HuH-7.5 (cell line): ENCODE measurements at regions not wholly inside any gene's neighbourhood (a gene's known extent, or its start where the extent isn't known, plus 50 kb on each side); places are given as distances from the start of the nearest gene placed in this dataset.
"Not testable (repeated sequence)": the region's sequence is repeated elsewhere in the genome, so short reads cannot be mapped to it uniquely, and the experiment has no call there.

Source experiments
- DNase-seq: peaks from one replicate; pipeline ENCODE4 v3.0.0; 2011; ENCODE audit warnings: low spot score

DNA sequence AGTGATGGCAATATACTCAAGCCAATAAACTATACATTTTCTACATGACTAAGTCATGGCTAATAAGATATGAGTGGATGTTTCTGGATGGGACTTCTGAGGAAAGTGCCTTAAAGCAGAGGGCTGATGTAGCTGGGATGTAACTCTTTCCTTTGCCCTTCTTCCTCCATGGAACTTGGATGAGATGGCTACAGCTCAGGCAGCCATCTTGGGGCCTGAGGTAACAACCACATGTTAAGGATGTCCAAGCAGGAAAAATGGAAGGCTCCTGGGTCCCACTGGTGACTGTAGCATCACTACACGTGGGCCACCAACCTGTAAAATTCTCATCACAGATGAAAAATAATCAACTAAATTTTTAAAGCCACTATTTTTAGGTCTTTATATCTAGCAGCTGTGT lies 54.4 kb upstream of the GRIP1 start:
- no peak for DNase-seq

DNA sequence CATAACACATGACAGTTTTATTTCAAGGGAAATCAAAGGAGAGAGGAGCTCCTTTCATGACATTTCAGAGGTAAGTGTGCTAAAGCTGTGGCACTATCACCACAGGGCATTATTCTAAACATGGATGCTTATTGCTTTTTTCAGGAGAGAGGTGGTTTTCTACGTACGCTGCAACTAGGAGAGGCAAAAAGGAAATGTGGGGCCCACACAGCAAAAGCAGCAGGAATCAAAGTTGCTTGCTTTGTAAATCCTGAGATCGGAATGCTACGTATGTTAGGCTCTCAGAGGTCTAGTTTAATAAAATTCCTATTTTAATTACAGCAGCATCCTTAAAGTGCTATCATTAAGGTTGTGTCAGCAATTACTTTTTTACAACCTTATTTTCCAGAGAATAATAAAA lies 55.0 kb upstream of the GRIP1 start:
- no peak for DNase-seq

DNA sequence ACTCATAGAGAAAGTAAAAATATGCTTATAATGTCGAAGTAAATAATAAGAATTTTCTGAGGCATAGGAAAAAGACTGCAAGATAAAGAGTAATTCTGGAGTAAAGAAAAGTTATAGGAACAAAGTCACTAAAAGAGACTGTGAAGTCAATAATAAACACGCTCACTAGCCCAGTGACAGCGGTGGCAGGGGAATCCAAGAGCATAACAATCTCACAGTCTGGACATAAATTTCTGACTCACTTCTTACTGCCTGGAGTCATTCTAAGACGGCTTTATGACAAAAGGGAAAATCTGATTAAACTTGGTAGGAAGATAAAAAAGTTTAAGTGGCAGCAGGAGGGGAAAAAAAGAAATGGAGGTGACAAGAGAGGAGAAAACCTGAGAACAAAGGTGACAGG lies 56.4 kb upstream of the GRIP1 start:
- DNase-seq: no peak

DNA sequence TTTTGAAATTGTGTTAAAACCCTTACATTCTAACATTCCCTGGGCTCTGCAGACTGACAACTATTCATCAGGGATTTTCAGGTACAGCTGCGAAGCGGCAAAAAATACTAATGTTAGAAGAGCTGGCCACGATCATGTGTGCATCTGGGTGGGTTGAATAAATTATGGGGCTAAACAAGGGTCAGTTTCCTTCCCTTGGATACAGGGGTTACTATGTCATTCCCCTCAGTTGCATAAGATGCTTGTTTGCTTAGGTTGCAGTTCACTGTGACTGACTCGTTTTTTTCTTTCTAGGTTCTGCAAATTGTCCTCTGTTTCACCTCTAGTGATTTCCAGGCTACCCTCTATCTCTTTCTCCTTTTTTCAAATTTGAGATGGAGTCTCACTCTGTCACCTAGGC lies 58.1 kb upstream of the GRIP1 start:
- DNase-seq: no peak

DNA sequence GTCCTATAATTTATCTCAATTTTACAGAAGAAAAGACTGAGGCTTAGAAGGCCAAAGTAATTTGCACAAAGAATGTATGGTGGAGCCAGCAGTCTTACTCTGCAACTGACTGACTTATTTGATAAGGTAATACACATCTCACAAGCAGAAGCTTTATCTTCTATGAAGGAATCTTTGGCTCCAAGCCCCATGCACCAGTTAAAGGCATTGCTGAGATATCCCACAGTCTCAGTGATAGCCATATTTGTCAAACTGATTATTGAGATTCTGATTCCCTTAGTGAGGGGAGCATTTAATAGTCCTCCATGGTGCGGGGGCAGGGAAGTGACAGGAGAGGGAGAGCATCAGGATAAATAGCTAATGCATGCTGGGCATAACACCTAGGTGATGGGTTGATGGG lies 60.4 kb upstream of the GRIP1 start:
- no peak for DNase-seq

DNA sequence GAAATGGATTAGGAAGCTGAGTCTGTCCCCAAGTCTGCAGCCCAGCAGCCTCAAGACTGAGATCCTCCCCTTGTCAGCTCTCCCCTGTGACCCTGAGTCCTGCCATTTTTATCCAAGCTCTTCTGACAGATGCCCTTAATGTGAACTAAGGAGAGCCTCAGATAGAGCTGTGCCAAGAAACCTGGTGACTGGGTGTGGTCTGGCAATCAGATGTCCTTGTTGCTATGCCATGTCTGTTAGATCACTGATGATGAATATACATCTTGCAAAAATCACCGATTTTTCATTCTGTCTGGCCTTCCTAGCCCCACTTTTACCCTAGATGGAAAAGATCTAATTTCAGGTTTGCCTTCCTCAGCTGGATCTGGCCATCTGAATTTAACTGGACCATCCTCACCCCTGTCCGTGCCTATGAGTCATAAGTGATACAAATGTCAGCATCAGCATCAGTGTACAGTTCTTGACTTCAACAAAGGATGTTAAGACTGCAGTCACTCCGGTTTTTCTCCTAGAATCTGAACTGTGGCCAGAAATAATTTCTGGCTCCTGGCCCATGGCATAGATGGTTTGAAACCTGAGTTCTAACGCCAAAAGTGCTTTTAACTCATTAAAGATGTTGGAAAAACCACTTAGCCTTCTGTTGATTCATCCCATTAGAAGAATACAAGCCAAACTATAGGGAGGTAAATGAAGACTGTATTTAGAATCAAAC lies 61.2 kb upstream of the GRIP1 start:
- DNase-seq: no peak

DNA sequence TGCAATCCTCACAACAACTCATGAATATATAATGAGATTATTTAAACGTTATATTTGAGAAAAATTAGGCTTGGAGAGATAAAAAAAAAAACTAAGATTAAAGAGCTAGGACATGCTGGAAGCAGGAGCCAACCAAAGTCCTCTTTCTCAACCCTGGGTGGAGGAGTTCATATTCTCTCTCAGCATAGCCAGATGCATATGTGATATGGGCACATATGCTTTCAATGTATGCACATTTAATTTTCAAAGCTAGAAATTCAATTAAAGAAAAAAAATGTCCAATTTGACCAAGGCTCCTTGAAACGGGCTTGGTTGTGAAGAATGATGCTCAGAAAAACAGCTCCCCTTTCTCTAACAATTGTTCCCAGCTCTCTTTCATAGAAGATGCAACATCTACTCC lies 61.9 kb upstream of the GRIP1 start:
- no peak for DNase-seq

DNA sequence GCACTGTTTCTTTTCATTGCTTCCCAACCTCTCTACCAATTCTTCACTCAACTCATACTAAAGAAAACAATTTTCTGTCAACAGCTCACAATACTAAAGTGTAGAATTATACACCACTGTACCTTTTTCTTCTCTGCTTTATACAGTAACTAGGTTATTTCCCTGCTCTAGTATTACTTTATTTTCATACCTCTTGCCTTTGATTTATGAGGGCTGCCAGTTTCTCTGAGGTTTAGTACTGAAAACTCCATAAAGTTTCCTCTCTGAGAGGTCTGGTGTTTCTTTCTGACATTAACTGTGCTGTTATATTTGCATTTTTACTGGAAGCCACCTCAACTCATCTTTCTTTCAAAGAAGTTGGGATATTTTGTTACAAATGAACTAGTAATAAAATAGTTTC lies 63.0 kb upstream of the GRIP1 start:
- DNase-seq: no peak

DNA sequence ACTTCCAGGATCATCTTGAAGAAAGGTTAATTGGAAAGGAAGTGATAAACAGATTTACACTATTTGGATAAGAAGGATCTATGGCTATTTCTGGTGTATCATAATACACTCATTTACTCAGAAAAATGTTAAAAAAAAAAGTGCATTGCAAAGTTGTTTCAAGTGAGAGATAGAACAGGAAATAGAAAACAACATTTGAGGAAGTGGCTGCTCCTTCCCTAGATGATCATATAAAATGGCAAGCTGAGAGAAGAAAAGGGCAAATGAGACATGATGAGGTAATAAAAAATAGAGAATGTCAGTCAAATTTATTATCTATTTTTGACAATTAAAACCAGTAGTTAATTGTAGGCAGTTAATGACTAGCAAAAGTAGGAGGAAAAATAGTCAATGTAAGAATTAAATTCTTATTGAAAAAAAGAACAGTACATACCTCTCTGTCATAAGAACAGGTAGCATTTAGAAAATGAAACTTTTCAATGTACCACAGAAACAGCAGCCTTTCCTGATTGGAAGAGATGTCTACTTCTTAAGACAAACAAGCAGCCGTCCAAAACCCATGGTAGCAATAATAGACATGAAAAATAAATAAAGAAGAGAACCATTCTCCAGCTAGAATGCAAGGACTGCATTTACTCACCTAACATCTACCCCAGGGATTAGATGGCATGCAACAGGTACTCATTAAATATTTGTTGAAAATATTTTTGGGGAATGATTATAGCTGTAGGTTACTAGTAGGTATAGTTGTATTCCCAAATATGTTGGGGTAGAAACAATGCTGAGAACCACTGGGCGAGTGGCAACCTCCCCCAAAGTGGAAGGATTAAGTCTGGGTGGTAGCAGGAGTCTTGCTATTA lies 63.9 kb upstream of the GRIP1 start:
- no peak for DNase-seq

DNA sequence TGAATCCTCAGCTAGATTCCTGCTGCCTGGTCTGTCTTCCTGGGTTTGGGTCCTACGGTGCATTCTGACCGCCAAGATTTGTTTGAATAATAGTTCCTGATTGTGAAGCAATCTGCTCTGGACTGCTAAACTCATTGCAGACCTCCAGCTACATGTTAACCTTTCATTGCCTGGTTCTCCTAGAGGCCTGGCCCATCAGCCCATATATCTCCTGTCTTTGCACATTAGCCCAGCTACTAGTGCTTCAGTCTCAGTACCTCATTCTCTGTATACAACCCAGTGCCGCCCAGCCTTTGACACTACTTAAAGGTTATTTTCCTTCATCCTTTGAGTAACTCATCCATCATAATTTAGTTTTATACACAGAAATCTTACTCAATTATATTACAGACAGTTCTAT lies 65.6 kb upstream of the GRIP1 start:
- DNase-seq: no peak

DNA sequence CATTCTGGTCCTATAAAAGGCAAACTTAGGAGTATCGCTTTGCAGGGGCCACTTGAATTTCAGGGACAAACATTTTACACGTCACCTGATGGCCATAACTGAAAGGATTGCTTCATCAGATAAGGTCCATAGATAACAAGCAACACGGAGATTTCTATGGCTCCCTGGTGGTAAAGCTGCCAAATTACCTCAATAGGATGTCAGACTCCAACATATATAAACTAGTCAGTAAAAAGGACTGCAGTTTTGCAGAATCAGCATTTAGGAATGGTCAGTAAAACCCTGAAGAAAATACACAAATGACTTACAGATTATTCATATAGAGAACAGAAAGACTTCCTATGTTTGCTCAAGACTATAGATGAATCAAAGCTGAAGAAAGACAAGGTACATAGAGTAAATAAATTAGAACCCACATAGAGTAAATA lies 66.1 kb upstream of the GRIP1 start:
- no peak for DNase-seq

DNA sequence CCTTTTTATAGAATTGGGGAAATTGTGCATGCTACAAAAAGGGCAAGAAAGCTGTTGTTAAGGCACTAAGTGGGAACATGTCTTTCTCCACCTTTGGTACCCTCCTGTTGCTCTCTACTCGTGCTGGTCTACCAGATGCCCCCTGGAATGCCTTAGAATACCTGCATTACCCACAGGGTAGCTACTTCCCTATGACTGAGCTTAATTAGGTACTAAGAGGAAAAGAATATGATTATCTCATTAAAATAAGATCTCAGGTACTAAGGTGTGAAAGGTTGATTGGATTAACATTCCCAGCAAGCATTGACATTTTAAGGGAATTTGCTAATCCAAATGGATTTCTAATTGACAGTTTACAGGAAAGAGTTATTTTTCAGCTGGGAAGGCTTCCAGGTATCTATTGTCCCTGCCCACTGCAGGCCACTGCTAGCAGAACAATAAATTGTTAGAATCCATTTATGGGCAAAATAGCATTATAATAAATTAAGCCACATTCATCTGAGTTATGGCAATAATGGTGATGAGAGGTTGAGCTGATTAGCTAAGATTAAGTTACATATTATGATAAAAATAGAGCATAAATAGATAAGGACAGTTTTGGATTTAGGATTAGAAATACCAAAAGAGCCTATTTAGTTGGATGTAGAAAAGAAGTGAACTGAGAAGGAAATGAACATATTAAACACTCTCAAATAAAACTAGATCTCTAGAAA lies 67.8 kb upstream of the GRIP1 start:
- no peak for DNase-seq

DNA sequence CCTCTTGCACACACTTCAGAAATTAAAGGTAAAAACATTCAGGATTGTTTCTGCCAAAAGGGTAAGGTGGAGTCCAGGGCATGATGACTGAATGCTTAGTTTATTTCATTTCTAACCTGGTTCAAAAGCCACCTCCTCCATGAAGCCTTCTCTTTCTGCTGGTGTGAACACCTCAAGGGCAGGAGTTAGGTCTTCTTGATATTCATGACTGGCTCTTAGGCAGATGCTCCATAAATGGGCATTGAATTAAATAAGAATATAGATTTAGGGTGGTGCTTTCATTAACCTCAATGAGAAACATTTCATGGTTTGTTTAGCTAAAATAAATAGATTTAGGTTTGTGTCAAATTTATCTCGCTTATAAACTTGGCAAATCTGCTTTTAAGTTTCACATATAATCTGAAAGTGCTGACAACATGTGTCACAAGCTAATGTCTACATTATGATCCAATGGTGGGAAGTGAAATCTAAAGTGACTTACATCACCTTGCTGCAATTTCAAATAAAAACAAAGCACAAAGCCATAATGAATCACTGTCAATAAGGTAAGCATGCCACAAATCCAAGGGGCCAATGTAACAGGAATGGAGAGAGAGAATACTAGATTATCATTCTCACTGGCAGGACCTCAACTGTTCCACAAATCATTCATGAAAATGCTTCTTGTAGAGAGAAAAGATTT lies 72.7 kb upstream of the GRIP1 start:
- DNase-seq: no peak

DNA sequence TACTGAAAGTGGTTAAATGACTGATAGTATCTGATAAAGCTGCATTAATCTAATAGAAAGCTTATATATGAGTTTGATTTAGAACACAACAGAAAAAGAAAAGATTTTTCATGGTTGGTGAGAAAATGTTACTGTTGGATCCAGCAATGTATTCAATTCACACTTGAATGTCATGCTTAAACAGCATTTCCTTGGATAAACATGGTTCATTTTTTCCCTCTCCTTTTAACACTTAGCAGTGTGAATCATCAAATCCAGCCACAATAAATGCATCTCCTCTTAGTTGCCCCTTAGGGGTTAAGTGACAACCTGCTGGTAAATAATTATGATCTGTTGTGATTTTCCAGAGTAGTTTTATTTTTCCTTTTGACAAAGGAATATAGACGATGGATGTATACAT lies 74.9 kb upstream of the GRIP1 start:
- DNase-seq: no peak

DNA sequence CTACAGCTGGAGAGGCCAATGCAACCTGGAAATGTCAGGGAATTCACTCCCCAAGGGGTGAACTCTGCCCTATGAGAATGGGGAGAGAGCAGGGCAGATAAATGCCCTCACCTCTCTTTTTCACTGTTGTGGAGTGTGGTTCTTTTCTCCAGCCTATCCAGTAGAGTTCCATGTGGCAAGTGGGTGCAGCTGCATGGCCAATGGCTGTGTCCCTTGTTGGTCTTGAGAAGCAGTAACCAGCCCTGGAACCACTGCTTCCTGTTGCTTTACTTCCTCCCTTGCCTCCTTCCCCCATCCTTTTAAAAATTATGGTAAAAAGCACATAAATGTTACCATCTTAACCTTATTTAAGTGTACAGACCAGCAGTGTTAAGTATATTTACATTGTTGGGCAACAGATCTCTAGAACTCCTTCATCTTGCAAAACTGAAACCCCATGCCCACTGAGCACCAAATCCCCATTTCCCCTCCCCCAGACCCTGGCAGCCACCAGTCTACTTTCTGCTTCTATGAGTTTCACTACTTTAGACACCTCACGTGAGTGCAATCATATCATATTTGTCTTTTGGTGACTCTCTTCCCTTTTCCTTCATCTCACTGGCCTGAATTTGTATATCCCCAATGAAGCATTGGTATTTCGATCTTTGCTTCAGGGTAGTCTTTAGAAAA lies 77.0 kb upstream of the GRIP1 start:
- DNase-seq: no peak

DNA sequence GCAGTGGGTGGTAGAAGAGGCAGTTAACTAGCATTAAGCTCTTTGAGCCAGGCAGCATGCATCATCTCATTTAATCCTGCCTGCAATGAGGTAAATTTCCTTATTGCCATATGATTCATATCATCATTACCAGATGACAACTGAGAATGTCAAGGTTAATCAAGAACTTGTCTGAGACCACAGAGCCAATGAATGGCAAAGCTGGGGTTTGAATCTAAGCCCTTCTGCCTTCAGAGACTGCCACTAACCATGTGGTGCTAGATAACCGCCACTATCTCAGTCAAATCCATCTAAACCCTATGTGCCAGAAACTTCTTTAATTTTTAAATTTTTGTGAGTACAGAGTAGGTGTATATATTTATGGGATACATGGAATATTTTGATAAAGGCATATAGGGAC lies 77.8 kb upstream of the GRIP1 start:
- DNase-seq: no peak

DNA sequence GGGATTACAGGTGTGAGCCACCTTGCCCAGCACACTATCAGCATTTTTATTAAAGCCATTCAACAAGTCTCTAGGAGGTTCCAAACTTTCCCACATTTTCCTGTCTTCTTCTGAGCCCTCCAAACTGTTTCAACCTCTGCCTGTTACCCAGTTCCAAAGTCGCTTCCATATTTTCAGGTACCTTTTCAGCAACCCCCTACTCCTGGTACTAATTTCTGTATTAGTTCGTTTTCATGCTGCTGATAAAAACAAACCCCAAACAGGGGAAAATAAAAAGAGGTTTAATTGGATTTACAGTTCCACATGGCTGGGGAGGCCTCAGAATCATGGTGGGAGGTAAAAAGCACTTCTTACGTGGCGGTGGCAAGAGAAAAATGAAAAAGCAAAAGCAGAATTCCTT lies 81.2 kb upstream of the GRIP1 start:
- not testable (repeated sequence) for DNase-seq

DNA sequence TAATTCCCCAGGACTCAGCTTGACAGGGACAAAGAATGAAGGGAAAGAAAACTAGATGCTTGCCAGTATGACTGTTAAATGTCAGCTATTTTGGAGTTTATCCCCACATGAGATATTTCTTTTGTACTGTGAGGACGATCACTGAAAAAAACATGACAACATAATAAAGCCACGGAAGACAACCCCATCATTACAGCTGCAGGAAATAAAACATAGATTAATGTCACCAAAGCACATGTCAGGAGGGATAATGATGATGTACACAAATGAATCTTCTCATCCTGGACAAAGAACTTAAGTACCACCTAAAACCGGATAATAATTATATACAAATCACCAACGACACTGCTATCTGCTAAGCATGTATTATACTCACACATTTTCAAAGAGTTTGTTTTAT lies 84.6 kb upstream of the GRIP1 start:
- no peak for DNase-seq

DNA sequence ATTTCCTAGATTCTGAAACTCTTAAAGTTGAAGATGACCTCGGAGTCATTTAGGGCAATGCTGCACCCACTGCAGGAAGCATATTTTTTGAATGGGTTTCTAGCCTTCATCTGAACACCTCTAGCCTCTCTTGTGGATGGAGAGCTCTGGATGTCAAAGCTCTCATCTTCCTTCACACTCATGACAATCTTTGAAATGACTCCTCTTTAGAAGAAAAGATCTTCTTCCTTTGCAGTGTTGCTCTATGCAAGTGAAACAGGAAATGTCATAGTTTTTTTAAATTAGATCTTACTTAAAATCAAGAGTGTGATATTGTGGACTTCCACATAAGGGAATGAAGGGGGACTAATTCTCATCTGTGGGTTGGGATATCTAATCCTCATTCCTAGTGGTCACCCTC lies 86.3 kb upstream of the GRIP1 start:
- DNase-seq: no peak

DNA sequence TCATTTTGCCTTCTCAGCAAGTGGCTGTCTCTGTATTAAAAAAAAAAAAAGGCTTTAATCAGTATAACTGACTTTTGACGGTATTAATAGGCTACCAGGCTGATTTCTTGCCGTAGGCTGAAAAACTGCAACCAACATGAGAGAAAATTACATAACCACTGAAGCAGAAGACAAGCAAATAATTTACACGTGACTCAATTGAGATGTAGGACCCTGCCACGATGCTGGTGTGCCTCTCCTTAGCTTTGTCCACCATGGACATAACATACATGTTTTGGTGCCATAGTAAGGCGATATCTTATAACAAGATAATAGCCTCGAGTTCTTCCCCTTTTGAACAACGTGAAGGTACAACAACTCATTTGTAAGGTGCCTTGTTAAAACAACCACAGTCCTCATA lies 88.7 kb upstream of the GRIP1 start:
- DNase-seq: no peak

DNA sequence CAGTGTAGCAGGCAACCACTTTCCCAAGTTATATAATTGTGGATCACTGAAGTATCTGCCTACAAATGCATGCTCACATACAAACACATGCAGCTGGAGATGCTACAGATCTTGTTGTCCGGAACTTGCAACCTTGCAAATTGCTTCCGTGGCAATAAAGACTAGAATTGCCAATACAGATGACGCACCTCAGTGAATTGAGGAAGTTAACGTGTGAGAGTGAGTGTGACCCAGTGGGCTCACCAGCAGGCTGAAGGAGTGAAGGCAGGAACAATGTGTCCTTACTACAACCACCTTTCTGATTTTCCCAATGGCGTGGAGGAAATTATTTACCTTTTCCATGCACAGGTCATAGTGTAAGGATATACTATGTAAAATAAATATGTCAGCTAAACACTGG lies 89.4 kb upstream of the GRIP1 start:
- no peak for DNase-seq

DNA sequence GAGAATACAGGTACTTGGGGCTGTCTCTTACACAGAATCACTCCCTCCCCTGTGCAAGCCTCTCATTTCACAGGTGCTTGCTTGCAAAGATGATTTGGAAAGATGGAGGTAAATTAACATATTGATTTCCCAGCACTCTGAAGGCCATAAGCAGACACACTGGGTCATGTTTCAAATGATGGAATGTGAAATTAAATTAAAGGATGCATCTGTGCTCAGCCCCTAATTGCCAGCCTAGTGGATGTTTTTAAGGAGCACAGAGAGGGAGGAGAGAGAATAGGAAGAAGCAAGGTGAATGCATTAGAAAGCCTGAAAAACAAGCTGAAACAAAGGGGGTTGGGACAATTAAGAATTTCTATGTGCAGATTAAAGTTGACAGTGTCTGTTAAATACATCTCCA lies 96.1 kb upstream of the GRIP1 start:
- DNase-seq: no peak
